ENCODE measurements at regions not wholly inside any gene's neighbourhood (a gene's known extent, or its start where the extent isn't known, plus 50 kb on each side); places are given as distances from the start of the nearest gene placed in this dataset.

DNA sequence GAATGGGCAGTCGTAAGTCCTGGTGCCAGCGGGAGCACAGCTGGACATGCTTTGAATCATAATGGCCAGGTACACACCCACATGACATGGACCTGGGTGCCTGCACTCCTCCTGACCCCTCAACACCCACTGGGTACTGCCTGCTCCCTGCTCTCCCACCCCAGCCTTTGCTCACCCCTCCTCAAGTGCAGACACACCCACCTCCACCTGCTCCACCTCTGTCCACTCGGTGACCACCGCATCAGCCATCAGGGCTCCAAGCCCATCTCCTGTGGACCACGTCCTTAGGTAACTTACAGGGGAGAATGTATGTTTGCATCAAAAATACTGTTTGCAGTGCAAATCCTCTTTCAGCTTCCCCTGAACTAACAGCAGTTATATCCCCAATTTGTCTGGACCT lies 214.6 kb downstream of the BRD1 start:
- H3K27me3 ChIP-seq (ENCODE audit: insufficient read depth in 3 of 3, low read length in 2 of 3), result peaks cover 0 to 8% (median 0%) of the 10 kb centered on the region in 3 donors
- H3K4me3 ChIP-seq, result no peak overlapping the region
- no peak overlapping the region for H3K27ac ChIP-seq
- 94% methylated on average over 5 of the region's 5 CpGs for whole genome bisulfite sequencing, 3 donors
- DNase-seq, result peak in 1 of 2 donors; percentile 34
- intact Hi-C loops (cut with DNase I), result no loop called here
- no peaks in the 10 kb centered on the region for H3K4me1 ChIP-seq
- no peaks in the 10 kb centered on the region for H3K36me3 ChIP-seq (ENCODE audit: insufficient read depth in 1 of 2, low read depth in 1 of 2)
- no peak for ATAC-seq
- peaks cover 9% of the 10 kb centered on the region for H3K9me3 ChIP-seq
- TF ChIP-seq, protein P1, sequence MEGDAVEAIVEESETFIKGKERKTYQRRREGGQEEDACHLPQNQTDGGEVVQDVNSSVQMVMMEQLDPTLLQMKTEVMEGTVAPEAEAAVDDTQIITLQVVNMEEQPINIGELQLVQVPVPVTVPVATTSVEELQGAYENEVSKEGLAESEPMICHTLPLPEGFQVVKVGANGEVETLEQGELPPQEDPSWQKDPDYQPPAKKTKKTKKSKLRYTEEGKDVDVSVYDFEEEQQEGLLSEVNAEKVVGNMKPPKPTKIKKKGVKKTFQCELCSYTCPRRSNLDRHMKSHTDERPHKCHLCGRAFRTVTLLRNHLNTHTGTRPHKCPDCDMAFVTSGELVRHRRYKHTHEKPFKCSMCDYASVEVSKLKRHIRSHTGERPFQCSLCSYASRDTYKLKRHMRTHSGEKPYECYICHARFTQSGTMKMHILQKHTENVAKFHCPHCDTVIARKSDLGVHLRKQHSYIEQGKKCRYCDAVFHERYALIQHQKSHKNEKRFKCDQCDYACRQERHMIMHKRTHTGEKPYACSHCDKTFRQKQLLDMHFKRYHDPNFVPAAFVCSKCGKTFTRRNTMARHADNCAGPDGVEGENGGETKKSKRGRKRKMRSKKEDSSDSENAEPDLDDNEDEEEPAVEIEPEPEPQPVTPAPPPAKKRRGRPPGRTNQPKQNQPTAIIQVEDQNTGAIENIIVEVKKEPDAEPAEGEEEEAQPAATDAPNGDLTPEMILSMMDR (IDR thresholded peaks at IDR 0.05), result no peak

DNA sequence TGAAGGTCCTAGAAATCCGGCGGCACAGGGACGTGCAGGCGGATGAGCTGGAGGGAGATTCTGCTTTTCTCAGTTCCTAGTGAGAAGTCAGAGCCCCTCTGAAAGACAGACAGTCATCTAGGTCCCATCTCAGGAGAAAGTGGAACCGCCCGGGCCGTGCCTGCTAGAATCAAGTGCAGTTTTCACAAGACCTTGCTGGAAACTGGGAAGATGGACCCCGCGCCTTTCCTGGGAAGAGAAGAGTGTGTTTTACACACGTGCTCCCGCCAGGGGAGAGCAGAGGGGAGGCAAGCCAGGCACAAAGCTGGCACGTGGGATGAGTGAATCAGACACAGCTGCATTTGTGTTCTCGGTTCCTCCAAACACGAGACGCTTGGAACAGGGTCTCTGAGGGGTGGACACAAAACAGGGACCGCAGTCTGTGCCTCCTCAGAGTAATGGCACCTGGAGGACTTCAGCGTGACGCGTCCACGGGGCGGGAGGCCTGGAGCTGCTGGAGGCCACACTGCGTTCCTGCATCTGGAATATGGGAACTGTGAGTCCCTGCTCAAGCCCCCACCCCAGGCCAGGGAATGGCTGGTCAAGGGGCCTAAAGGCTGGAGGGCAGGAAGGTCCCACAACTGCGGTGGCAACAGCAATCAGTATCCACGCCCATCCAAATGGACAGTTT lies 218.3 kb downstream of the BRD1 start:
- intact Hi-C loops (cut with DNase I), result no loop called here
- Histone ChIP-seq H3K4me1 (no peaks in the 10 kb centered on the region), H3K9me3 (peaks cover 15% of the 10 kb centered on the region), H3K36me3 (ENCODE audit: insufficient read depth in 1 of 2, low read depth in 1 of 2) (no peaks in the 10 kb centered on the region), H3K27me3 (ENCODE audit: insufficient read depth in 3 of 3, low read length in 2 of 3) (peaks cover 0 to 8% (median 3%) of the 10 kb centered on the region in 3 donors), H3K27ac (no peak overlapping the region), H3K4me3 (no peak overlapping the region)
- 60 to 66% (median 62%) methylated on average over 24 of the region's 24 CpGs for WGBS, 3 donors
- ATAC-seq, result no peak
- no peak for DNase-seq
- TF ChIP-seq, protein P1 (IDR thresholded peaks at IDR 0.05), result no peak

DNA sequence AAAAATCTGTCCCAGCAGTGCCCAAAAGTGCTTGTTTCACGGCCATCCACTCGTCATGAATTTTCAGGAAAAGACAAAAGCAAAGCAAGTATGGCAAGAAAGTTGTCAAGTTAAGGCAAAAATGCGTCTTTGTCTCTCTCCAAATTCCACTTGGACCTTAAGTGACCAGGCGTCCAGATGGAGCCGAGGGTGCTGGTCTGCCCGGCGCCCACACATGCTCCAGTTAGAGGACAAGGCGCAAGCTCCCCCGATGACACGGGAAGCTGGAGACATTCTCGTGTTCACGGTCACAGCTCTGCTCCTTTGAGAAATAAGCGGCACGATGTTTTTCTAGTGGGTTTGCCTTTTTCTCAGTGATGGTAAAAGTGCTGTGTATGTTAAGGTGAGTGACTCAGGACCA lies 219.0 kb downstream of the BRD1 start:
- no peak for DNase-seq
- intact Hi-C loops (cut with DNase I), result no loop called here
- Histone ChIP-seq H3K27me3 (ENCODE audit: insufficient read depth in 3 of 3, low read length in 2 of 3) (peaks cover 0 to 3% (median 3%) of the 10 kb centered on the region in 3 donors), H3K9me3 (peaks cover 15% of the 10 kb centered on the region), H3K27ac (no peak overlapping the region), H3K36me3 (ENCODE audit: insufficient read depth in 1 of 2, low read depth in 1 of 2) (no peaks in the 10 kb centered on the region), H3K4me1 (no peaks in the 10 kb centered on the region), H3K4me3 (no peak overlapping the region)
- 74 to 79% (median 76%) methylated on average over 14 of the region's 14 CpGs for WGBS, 3 donors
- TF ChIP-seq, protein P1 (IDR thresholded peaks at IDR 0.05), result no peak
- ATAC-seq, result no peak

DNA sequence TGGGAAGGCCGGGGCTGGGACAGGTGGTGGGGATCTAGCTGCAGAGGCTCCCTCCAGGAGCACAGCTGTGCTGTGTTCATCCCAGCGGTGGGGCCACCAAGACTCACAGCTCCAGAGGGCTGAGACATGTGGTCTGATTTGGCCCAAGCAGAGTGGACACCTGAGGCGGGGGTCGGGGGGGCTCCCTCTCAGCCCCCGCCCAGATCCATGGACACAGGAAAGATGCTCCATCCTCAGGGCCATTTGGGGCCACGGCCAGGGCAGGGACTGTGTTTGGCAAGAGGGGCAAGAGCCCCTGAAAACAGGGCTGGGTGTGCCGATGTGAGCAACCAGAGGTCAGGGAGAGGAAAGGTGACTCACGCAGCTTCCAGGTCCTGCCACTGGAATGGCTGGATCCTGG lies 219.4 kb downstream of the BRD1 start:
- DNase-seq, result no peak
- WGBS, 3 donors, result 49 to 59% (median 50%) methylated on average over 8 of the region's 8 CpGs
- Histone ChIP-seq H3K4me3 (no peak overlapping the region), H3K27ac (no peak overlapping the region), H3K4me1 (no peaks in the 10 kb centered on the region), H3K36me3 (ENCODE audit: insufficient read depth in 1 of 2, low read depth in 1 of 2) (no peaks in the 10 kb centered on the region), H3K9me3 (peaks cover 12% of the 10 kb centered on the region), H3K27me3 (ENCODE audit: insufficient read depth in 3 of 3, low read length in 2 of 3) (peaks cover 0 to 5% (median 0%) of the 10 kb centered on the region in 3 donors)
- intact Hi-C loops (cut with DNase I), result no loop called here
- TF ChIP-seq, protein P1 (IDR thresholded peaks at IDR 0.05), result no peak
- no peak for ATAC-seq

DNA sequence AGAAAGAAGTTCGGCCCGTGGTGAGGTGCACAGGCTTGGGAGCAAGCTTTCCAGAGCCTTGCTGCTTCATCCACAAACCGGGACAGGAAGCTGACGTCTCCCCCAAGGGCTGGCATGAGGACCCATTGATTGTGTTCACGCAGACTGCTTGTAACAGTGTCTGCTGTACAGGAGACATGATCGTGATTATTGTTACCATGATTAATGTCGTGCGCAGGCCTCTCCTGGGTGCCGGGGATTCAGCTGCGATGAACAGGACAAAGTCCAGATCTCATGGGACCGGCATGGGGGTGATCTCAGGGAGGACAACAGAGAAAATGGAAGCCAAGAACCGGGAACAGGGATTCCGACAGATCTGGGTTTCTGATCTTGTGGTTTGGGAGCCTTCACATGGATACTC lies 219.9 kb downstream of the BRD1 start:
- TF ChIP-seq, protein P1 (IDR thresholded peaks at IDR 0.05), result no peak
- Histone ChIP-seq H3K4me3 (no peak overlapping the region), H3K36me3 (ENCODE audit: insufficient read depth in 1 of 2, low read depth in 1 of 2) (no peaks in the 10 kb centered on the region), H3K4me1 (no peaks in the 10 kb centered on the region), H3K27ac (no peak overlapping the region), H3K9me3 (peaks cover 11% of the 10 kb centered on the region), H3K27me3 (ENCODE audit: insufficient read depth in 3 of 3, low read length in 2 of 3) (peaks cover 0 to 5% (median 0%) of the 10 kb centered on the region in 3 donors)
- DNase-seq (no peak), ATAC-seq (no peak)
- intact Hi-C loops (cut with DNase I), result no loop called here
- 73 to 87% (median 79%) methylated on average over 13 of the region's 13 CpGs for WGBS, 3 donors

Data from psoas muscle (tissue), 7 donors.